GM23338 (cell line): ENCODE measurements at regions not wholly inside any gene's neighbourhood (a gene's known extent, or its start where the extent isn't known, plus 50 kb on each side); places are given as distances from the start of the nearest gene placed in this dataset.

Source experiments
- ATAC-seq: fragments of 200-7000 bp; cut with Tn5 transposase; 3 replicates; pipeline ENCODE4 v1.9.1; 2020
- DNase-seq: peaks from one replicate; pipeline ENCODE4 v3.0.0-alpha.2; 2015; ENCODE audit warnings: low spot score
- H2AFZ ChIP-seq: fragments of 200-600 bp; sonication (generic); 2 replicates; pipeline ENCODE4 v1.8.0; 2016; ENCODE audit warnings: antibody characterized with exemption, mild to moderate bottlenecking, moderate library complexity
- H3F3A ChIP-seq: fragments of 200-600 bp; sonication (generic); replicated peaks from 2 replicates; pipeline ENCODE4 v1.8.0; 2017; ENCODE audit warnings: antibody characterized with exemption, mixed run types, low read depth
- H3K27ac ChIP-seq: fragments of 200-600 bp; sonication (generic); 2 replicates; pipeline ENCODE4 v1.6.1; 2016; ENCODE audit warnings: low read depth
- H3K27me3 ChIP-seq: fragments of 200-600 bp; sonication (generic); 2 replicates; pipeline ENCODE4 v1.8.0; 2016; ENCODE audit warnings: mild to moderate bottlenecking, mixed run types, moderate library complexity; ENCODE audit not compliant: insufficient read depth
- H3K36me3 ChIP-seq: fragments of 200-600 bp; sonication (generic); 2 replicates; pipeline ENCODE4 v1.8.0; 2016; ENCODE audit warnings: mild to moderate bottlenecking; ENCODE audit not compliant: insufficient read depth
- H3K4me1 ChIP-seq: fragments of 200-600 bp; sonication (generic); 2 replicates; pipeline ENCODE4 v1.8.0; 2016; ENCODE audit warnings: mild to moderate bottlenecking, moderate library complexity; ENCODE audit not compliant: insufficient read depth
- H3K4me2 ChIP-seq: fragments of 200-600 bp; sonication (generic); 2 replicates; pipeline ENCODE4 v1.7.1; 2017; ENCODE audit warnings: mixed run types
- H3K4me3 ChIP-seq: fragments of 200-600 bp; sonication (generic); 2 replicates; pipeline ENCODE4 v1.6.1; 2016; ENCODE audit warnings: mixed run types
- H3K79me2 ChIP-seq: fragments of 200-600 bp; sonication (generic); replicated peaks from 2 replicates; pipeline ENCODE4 v1.8.0; 2017; ENCODE audit warnings: mild to moderate bottlenecking; ENCODE audit not compliant: insufficient read depth
- H3K9me2 ChIP-seq: fragments of 200-600 bp; sonication (generic); 2 replicates; pipeline ENCODE4 v1.8.0; 2017; ENCODE audit not compliant: insufficient read depth
- H4K20me1 ChIP-seq: fragments of 200-600 bp; sonication (generic); replicated peaks from 2 replicates; pipeline ENCODE4 v1.8.0; 2017; ENCODE audit warnings: mild to moderate bottlenecking; ENCODE audit not compliant: insufficient read depth
- H3K27ac Mint-ChIP-seq: 2 replicates; pipeline ENCODE4 v1.8.0; 2020; ENCODE audit warnings: inconsistent platforms, mild to moderate bottlenecking, moderate library complexity, mixed read lengths
- H3K27me3 Mint-ChIP-seq: 3 replicates; pipeline ENCODE4 v1.8.0; 2022; ENCODE audit warnings: low read depth, mild to moderate bottlenecking, moderate library complexity, mixed read lengths, inconsistent platforms; ENCODE audit not compliant: insufficient read depth, poor library complexity
- H3K36me3 Mint-ChIP-seq: 3 replicates; pipeline ENCODE4 v1.8.0; 2021; ENCODE audit warnings: low read depth, mild to moderate bottlenecking, inconsistent platforms, moderate library complexity, mixed read lengths
- H3K4me1 Mint-ChIP-seq: 3 replicates; pipeline ENCODE4 v1.8.0; 2020; ENCODE audit warnings: mild to moderate bottlenecking, inconsistent platforms, mixed read lengths
- H3K4me3 Mint-ChIP-seq: 3 replicates; pipeline ENCODE4 v1.8.0; 2021; ENCODE audit warnings: moderate library complexity, mild to moderate bottlenecking, inconsistent platforms, mixed read lengths
- H3K9me3 Mint-ChIP-seq: 3 replicates; pipeline ENCODE4 v1.8.0; 2020; ENCODE audit warnings: moderate library complexity, mild to moderate bottlenecking, inconsistent platforms, mixed read lengths
- CREB1 ChIP-seq: fragments of 250-450 bp; sonication (Bioruptor Pico); IDR thresholded peaks from 2 replicates; pipeline ENCODE4 v1.5.0; 2020; ENCODE audit warnings: low read depth, mild to moderate bottlenecking, moderate library complexity
- CTCF ChIP-seq, 2 experiments: fragments of 200-600 bp in 1 of 2; sonication (generic) in 1 of 2; conservative IDR thresholded peaks; 2 replicates each; pipeline versions ENCODE4 v1.5.1 to v1.6.1; 2016 to 2017; ENCODE audit warnings: antibody characterized with exemption in 2 of 2, low read depth in 2 of 2, mild to moderate bottlenecking in 2 of 2, moderate library complexity in 1 of 2
- ETS1 ChIP-seq: IDR thresholded peaks from 2 replicates; pipeline ENCODE4 v1.6.1; 2016; ENCODE audit warnings: antibody characterized with exemption
- EZH2 ChIP-seq: fragments of 200-600 bp; sonication (generic); IDR thresholded peaks from one replicate; pipeline ENCODE4 v1.8.0; 2017; ENCODE audit warnings: antibody characterized with exemption, mild to moderate bottlenecking, low read depth; ENCODE audit not compliant: unreplicated experiment
- NANOG ChIP-seq: IDR thresholded peaks from 2 replicates; pipeline ENCODE4 v1.6.1; 2016; ENCODE audit warnings: antibody characterized with exemption, borderline replicate concordance
- POLR2AphosphoS5 ChIP-seq: IDR thresholded peaks from 2 replicates; pipeline ENCODE4 v1.6.1; 2016; ENCODE audit warnings: antibody characterized with exemption, low read depth
- REST ChIP-seq: IDR thresholded peaks from one replicate; pipeline ENCODE4 v1.6.1; 2018; ENCODE audit warnings: antibody characterized with exemption; ENCODE audit not compliant: unreplicated experiment
- STAT1 ChIP-seq: IDR thresholded peaks from one replicate; pipeline ENCODE4 v1.6.1; 2016; ENCODE audit warnings: antibody characterized with exemption; ENCODE audit not compliant: unreplicated experiment
- ZNF114 ChIP-seq: fragments of 250-450 bp; sonication (Bioruptor Pico); IDR thresholded peaks from 2 replicates; pipeline ENCODE4 v1.5.0; 2020; ENCODE audit warnings: mild to moderate bottlenecking, moderate library complexity
- ZNF331 ChIP-seq: fragments of 250-450 bp; sonication (Bioruptor Pico); IDR thresholded peaks from 2 replicates; pipeline ENCODE4 v1.5.0; 2020; ENCODE audit warnings: low read depth, mild to moderate bottlenecking, moderate library complexity

DNA sequence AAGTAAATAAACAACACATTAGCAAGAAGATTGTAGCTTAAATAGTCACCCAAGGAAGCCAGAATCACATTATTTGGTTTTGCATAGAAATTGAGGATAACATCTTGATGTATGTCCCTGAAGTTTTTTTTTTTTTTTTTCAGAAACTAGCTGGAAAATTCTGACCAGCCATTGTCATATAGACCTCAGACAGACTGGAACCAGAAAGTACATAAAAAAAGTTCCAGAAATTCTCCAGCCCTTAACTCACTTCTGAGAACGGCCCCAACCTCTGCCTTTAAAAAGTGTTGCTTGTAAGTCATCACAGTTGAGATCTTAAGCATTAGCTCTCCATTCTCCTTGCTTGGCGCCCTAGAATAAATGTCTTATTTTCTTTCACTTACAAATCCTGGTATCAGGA is 350.5 kb downstream of the CCDC85A start (continued):
- TF ChIP-seq REST (no peak), ZNF331 (CRISPR knock-in tag) (no peak), ETS1 (no peak), POLR2AphosphoS5 (no peak)

DNA sequence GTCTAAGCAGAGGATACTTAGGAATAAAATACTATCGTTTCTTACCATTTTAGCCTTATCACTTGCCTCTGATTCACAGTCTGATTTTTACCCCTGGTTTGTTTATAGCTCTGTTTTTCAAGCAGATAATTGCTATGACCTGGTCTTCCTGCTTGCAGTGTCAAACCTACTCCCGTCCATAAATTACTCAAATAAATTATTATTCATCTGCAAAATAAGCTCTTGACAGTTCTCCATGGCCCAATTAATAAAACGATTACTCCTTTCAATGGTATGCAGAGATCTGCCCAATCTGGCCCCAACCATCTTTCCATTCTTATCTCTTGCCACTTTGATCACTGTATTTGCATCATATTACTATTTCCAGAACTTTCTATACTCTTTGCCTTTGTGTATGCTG is 354.0 kb downstream of the CCDC85A start:
- Mint-ChIP-seq H3K36me3 (no peaks in the 10 kb centered on the region), H3K27ac (no peak overlapping the region), H3K4me1 (peaks cover 4% of the 10 kb centered on the region; the same call in 1 of the 3 replicates), H3K9me3 (peaks cover 5% of the 10 kb centered on the region; the same call in 2 of the 3 replicates), H3K4me3 (no peak overlapping the region), H3K27me3 (no peaks in the 10 kb centered on the region)
- no peaks in the 10 kb centered on the region for H4K20me1 ChIP-seq
- H3K4me1 ChIP-seq: no peaks in the 10 kb centered on the region
- no peaks in the 10 kb centered on the region for H3K36me3 ChIP-seq
- H3K9me2 ChIP-seq: no peaks in the 10 kb centered on the region
- no peaks in the 10 kb centered on the region for H3K79me2 ChIP-seq
- no peak overlapping the region for H3K4me2 ChIP-seq
- DNase-seq (no peak), ATAC-seq (no peak)
- H3K4me3 ChIP-seq: no peak overlapping the region
- H3K27ac ChIP-seq: no peak overlapping the region
- no peaks in the 10 kb centered on the region for H3F3A ChIP-seq
- H2AFZ ChIP-seq: no peak overlapping the region
- H3K27me3 ChIP-seq: no peaks in the 10 kb centered on the region
- no peak for TF ChIP-seq REST
- TF ChIP-seq NANOG: no peak
- no peak for TF ChIP-seq ZNF331 (CRISPR knock-in tag)
- TF ChIP-seq ZNF114 (CRISPR knock-in tag): no peak
- no peak for TF ChIP-seq POLR2AphosphoS5
- TF ChIP-seq EZH2: no peak
- TF ChIP-seq CTCF (conservative IDR thresholded peaks at IDR 0.05; ENCODE audit: low read depth in 2 of 2): no peak
- no peak for TF ChIP-seq STAT1
- no peak for TF ChIP-seq CREB1
